UCSD-AML1 (cell line): ENCODE measurements at regions not wholly inside any gene's neighbourhood (a gene's known extent, or its start where the extent isn't known, plus 50 kb on each side); places are given as distances from the start of the nearest gene placed in this dataset.

Source experiments
- DNase-seq: peaks from one replicate; lab custom pipeline; 2025; ENCODE audit not compliant: unreplicated experiment; lab: John Stamatoyannopoulos, UW

DNA sequence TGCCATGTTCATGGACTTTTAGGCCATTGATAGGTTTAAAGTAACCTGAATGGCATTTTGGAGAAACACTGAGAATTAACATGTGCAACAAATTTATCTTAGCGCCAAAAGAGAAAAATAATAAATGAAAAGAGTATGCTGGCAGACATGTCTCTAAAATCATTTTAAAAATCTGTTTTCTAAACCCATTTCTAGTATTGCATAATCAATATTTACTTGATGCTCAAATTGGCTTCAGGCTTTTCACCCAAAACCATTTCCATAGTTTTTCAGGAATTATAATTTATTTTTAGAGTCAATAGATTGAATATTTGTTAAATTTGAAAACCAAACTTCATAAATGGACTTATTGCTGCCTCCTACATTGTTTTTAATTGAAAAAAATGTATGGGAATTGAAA is 423.0 kb downstream of the PLOD2 start:
- no peak for DNase-seq

DNA sequence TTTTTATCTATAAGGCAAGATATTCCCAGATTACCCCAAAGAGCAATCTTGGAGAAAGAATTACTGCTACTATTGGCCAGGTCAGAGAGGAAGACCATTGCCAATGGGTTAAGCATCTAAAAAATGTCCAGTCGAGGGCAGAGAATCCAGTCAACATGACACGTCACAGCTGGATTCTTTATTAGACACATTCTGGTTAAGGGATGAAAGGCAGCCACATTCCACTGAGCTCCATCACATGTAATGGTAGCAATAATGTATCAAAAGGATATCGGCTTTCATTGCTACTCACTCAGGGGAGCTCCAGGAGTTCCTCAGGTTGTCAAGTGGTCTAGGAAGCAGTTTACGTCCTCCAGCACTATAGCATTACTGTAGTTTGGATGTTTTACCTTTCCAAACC is 421.1 kb downstream of the PLOD2 start:
- no peak for DNase-seq

GRCh38 chr3:145750657-145751056 is 410.3 kb downstream of the PLOD2 start:
- DNase-seq, result no peak

DNA sequence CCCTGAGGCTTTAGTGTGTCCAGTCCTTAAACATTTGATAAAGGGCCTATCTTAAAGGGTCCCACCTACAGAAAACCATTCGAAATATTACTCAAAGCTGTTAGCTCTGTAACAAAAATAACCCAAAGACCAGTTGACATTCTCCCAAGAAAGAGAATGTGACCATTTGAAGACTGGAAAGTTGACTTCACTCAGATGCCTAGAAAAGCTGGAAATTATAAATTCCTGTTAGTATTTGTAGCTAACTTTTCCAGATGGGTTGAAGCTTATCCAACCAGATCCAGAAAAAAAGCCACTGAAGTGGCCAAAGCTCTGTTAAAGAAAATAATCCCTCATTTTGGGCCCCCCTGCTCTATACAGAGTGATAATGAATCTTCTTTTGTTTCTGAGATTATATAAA is 408.4 kb downstream of the PLOD2 start:
- no peak for DNase-seq

- no peak for DNase-seq
Measured at GRCh38 chr3:145754605-145755289, 406.2 kb downstream of the PLOD2 start.

- no peak for DNase-seq
Measured at GRCh38 chr3:145760036-145760435, 400.9 kb downstream of the PLOD2 start.

- no peak for DNase-seq
Measured at GRCh38 chr3:145767909-145768308, 393.1 kb downstream of the PLOD2 start.

DNA sequence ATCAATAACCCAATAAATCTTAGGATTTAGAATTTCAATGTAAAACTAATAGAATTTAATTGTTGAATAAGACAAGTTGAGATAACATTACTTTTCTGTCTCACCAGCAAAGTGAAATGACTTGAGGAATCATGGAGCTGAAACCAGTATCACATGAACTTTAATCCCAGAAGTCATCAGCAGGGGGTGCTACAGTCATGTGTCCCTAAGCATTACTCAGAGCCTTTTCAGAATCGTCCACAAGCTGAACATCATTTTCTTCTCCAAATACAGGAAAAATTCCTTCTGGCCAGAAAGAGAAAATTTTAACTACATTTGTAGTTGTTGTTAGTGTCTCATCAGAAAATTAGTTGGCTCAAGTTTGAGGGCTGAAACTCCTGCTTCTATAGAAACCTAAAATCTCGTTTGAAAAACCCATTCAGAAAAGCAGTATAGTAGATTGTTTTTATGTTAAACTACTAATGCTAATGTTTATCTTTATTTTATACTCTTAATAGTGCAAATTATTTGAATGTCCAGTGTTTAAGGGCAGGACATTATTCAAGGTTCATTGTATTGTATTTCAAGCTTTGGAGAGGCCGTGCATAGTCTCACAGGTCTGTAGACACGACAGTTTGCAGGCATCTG is 384.1 kb downstream of the PLOD2 start:
- DNase-seq, result no peak

- no peak for DNase-seq
Measured at GRCh38 chr3:145780301-145780700, 380.7 kb downstream of the PLOD2 start.

DNA sequence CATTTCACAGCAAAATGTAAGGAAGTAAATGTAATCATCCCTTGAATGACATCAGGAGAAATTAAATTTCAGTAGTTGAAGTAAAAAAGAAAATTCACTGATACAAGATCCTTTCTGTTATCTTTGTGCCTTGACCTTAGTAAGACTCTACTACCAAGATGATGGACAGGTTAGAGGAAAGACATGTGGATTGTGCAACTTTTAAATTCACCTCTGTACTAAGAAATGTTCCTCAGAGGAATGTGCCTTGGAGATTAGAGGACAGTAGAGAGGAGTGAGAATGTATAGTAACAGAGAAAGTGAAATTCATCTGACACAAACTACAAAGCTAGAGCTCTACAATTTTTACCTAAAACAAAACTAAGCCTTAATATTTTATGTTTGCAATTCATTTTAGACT is 375.3 kb downstream of the PLOD2 start:
- no peak for DNase-seq

GRCh38 chr3:145798007-145798406 is 363.0 kb downstream of the PLOD2 start:
- no peak for DNase-seq

- no peak for DNase-seq
Measured at GRCh38 chr3:145798696-145799537, 362.1 kb downstream of the PLOD2 start.

- no peak for DNase-seq
Measured at GRCh38 chr3:145801696-145802095, 359.3 kb downstream of the PLOD2 start.

- no peak for DNase-seq
Measured at GRCh38 chr3:145807990-145808389, 353.0 kb downstream of the PLOD2 start.

DNA sequence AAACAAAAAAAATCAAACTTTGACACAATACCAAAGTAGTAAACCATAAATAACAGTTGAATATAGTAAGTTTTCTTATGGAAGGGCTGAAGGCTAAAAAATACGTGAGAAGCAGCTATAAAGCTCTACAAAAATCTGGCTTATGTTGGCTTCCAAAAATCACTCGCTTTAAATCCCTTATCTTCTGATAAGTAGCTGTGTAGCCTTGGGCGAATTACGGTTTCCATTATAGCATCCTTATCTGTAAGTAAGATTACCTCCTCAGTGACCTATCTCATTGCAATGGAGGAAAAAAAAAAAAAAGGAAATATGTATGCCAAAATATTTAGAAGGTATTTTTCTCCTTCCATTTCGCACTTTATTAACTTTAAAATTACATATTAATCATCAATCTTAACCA is 348.6 kb downstream of the PLOD2 start:
- no peak for DNase-seq

DNA sequence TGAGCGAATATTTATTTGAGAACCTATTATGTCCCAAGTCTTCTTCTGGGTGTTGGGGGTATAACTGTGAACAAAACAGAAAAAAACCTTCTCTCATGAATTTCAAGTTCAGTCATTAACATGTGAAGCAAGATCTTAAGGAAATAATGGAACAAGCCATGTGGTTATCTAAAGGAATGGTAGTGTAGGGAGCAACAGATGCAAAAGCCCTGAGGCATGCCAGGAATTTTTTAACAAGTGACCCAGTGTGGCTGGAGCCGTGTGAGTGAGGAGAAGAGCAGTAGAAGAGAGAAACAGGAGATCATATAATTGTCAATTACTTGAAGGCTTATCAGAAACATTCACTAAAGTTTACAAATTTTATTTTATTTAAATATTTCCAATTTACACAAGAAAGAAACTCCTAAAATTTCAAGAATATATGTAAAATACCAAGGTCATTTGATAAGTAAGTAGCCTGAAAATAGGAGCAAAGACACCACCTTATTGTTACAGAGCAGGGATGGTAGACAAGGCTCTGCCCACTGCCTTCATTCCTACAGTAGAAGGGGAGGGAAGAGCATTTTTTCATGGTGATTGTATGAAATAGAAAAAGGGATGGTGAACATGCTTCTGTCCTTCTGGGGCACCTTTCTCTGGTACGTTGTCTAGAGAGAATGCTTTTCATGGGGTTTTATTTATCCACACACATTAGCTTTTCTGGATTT is 345.1 kb downstream of the PLOD2 start:
- DNase-seq, result no peak

- no peak for DNase-seq
Measured at GRCh38 chr3:145817870-145818483, 343.0 kb downstream of the PLOD2 start.

- no peak for DNase-seq
Measured at GRCh38 chr3:145820170-145820569, 340.8 kb downstream of the PLOD2 start.

DNA sequence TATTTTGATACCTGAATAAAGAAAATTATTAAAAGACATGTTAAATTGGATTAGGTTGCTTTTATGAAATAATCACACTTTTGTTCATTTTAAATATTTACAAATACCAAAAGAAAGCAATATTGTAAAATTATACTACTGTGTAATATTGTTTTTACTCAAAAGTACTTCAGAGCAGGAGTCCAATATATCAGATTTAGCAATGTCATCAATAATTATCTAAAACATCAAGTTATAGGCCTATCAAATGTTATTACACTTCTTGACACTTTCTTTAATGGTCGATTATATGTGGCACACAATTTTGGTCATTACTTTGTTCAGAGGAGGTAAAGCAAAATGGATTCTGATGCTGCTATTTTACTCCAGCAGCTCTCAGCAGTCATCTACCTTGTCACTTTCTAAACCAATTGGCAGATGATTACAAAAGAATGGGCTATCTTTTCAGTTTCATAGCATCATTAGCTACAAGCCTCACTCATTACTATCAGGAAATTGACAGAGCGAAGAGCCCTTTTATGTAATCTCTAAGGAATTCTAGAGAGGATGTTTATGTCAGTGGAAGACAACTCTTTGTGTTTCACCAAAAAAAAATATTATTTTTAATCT is 318.6 kb downstream of the PLOD2 start:
- DNase-seq, result no peak

- no peak for DNase-seq
Measured at GRCh38 chr3:145843561-145843960, 317.4 kb downstream of the PLOD2 start.

DNA sequence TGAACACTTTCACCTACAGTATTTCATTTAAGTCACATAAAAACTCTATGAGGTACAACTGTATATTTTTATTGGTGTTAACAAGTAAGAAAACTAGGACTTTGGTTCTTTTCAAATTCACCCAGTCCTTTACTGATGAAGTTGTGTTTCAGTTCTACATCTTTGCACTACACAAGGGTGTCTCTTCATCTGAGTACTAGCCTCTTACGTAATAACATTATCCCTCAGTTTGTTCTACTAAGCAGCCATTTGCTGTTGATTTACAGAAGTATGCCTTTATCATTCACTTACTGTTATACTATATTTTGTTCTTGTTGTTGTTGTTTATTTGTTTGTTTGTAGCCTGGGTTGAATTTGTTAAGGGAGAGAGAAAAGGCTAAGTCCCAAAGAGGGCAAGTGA is 311.9 kb downstream of the PLOD2 start:
- no peak for DNase-seq
